ENCODE measurements at regions not wholly inside any gene's neighbourhood (a gene's known extent, or its start where the extent isn't known, plus 50 kb on each side); places are given as distances from the start of the nearest gene placed in this dataset.

DNA sequence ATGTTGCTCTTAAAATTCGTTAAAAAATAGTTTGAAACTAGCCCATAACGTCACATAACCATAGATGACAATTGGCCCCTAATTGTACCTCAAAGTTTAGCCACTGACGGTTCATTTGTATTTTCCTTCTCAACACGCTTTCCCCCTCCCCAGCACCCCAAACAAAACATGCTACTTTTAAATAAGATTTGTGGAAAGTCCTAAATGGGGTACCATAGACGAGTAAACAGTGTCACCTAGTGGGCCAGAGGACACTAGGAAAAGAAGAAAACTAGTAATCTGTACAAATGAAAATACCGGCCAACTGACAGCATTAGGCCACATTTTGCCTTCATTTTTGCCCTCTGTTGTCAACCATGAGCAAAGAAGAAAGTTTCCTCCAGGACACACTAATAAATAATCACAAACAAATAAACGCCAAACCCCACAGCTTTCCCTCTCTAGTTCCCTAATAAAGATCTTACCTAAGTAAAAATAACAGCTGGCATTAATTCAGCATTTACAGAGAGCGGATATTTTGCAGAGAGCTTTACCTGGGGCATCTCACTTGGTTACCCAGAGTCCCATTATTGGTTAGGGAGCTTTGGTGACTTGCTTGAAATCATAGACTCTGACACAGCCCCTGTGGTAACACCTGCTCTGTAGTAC is 175.1 kb upstream of the ATP11B start:
- TF ChIP-seq EP300 (IDR thresholded peaks at IDR 0.05) (no peak), POLR2A (IDR thresholded peaks at IDR 0.05) (no peak)

All from suprapubic skin (tissue), 2 donors.